ENCODE measurements at regions not wholly inside any gene's neighbourhood (a gene's known extent, or its start where the extent isn't known, plus 50 kb on each side); places are given as distances from the start of the nearest gene placed in this dataset.

GRCh38 chr2:181396256-181397123, 60.7 kb upstream of the ITGA4 start:
- DNase-seq = no peak

- no peak for DNase-seq
Observed at GRCh38 chr2:181397331-181397730, 59.9 kb upstream of the ITGA4 start.

GRCh38 chr2:181398000-181398399, 59.2 kb upstream of the ITGA4 start:
- no peak for DNase-seq

- DNase-seq = no peak
Observed at GRCh38 chr2:181399027-181399426, 58.2 kb upstream of the ITGA4 start.

- DNase-seq = no peak
Observed at GRCh38 chr2:181404472-181404871, 52.7 kb upstream of the ITGA4 start.

- DNase-seq = no peak
Observed at GRCh38 chr2:181407171-181407570, 50.0 kb upstream of the ITGA4 start.
